ENCODE measurements at regions not wholly inside any gene's neighbourhood (a gene's known extent, or its start where the extent isn't known, plus 50 kb on each side); places are given as distances from the start of the nearest gene placed in this dataset.

- TF ChIP-seq POLR2A (IDR thresholded peaks at IDR 0.05) (no peak), EP300 (IDR thresholded peaks at IDR 0.05) (no peak), CTCF (IDR thresholded peaks at IDR 0.05) (no peak)
- Histone ChIP-seq H3K4me1 (no peaks in the 10 kb centered on the region), H3K27me3 (no peaks in the 10 kb centered on the region), H3K4me3 (no peak overlapping the region), H3K9me3 (peaks cover 0 to 14% (median 0%) of the 10 kb centered on the region in 4 donors), H3K27ac (no peak overlapping the region), H3K36me3 (no peaks in the 10 kb centered on the region)
- no peak for DNase-seq (ENCODE audit: low spot score in 2 of 2)
- 81 to 83% methylated on average over 2 of the region's 2 CpGs for WGBS, 2 donors
These were observed 65.4 kb upstream of the ST8SIA3 start for GRCh38 chr18:57286949-57287348.

- H3K4me3 ChIP-seq = no peak overlapping the region
- H3K27me3 ChIP-seq = no peaks in the 10 kb centered on the region
- no peak overlapping the region for H3K27ac ChIP-seq
- H3K4me1 ChIP-seq = no peaks in the 10 kb centered on the region
- DNase-seq (ENCODE audit: low spot score in 2 of 2) = no peak
- peaks cover 0 to 14% (median 0%) of the 10 kb centered on the region in 4 donors for H3K9me3 ChIP-seq
- WGBS, 2 donors = 83 to 88% methylated on average over 2 of the region's 2 CpGs
- H3K36me3 ChIP-seq = no peaks in the 10 kb centered on the region
- no peak for TF ChIP-seq POLR2A (IDR thresholded peaks at IDR 0.05)
- TF ChIP-seq CTCF (IDR thresholded peaks at IDR 0.05) = no peak
- no peak for TF ChIP-seq EP300 (IDR thresholded peaks at IDR 0.05)
These were observed 64.6 kb upstream of the ST8SIA3 start for GRCh38 chr18:57287766-57288165.

- no peak for TF ChIP-seq CTCF (IDR thresholded peaks at IDR 0.05)
- TF ChIP-seq EP300 (IDR thresholded peaks at IDR 0.05) = no peak
- TF ChIP-seq POLR2A (IDR thresholded peaks at IDR 0.05) = no peak
- H3K4me3 ChIP-seq = no peak overlapping the region
- no peaks in the 10 kb centered on the region for H3K27me3 ChIP-seq
- DNase-seq (ENCODE audit: low spot score in 2 of 2) = no peak
- peaks cover 0 to under 1% (median 0%) of the 10 kb centered on the region in 4 donors for H3K9me3 ChIP-seq
- H3K4me1 ChIP-seq = no peaks in the 10 kb centered on the region
- H3K36me3 ChIP-seq = no peaks in the 10 kb centered on the region
- no peak overlapping the region for H3K27ac ChIP-seq
- 46 to 59% methylated on average over 2 of the region's 2 CpGs for WGBS, 2 donors
These were observed 57.8 kb upstream of the ST8SIA3 start for GRCh38 chr18:57294547-57294946.

- no peaks in the 10 kb centered on the region for H3K9me3 ChIP-seq
- no peak overlapping the region for H3K27ac ChIP-seq
- DNase-seq (ENCODE audit: low spot score in 2 of 2) = no peak
- TF ChIP-seq POLR2A (IDR thresholded peaks at IDR 0.05) (no peak), EP300 (IDR thresholded peaks at IDR 0.05) (no peak), CTCF (IDR thresholded peaks at IDR 0.05) (no peak)
- H3K27me3 ChIP-seq = no peaks in the 10 kb centered on the region
- no peaks in the 10 kb centered on the region for H3K4me1 ChIP-seq
- no peaks in the 10 kb centered on the region for H3K36me3 ChIP-seq
- no peak overlapping the region for H3K4me3 ChIP-seq
These were observed 56.0 kb upstream of the ST8SIA3 start for GRCh38 chr18:57296336-57296735.

- Histone ChIP-seq H3K4me3 (no peak overlapping the region), H3K27ac (no peak overlapping the region), H3K9me3 (no peaks in the 10 kb centered on the region), H3K4me1 (no peaks in the 10 kb centered on the region), H3K27me3 (no peaks in the 10 kb centered on the region), H3K36me3 (no peaks in the 10 kb centered on the region)
- TF ChIP-seq EP300 (IDR thresholded peaks at IDR 0.05) (no peak), CTCF (IDR thresholded peaks at IDR 0.05) (no peak), POLR2A (IDR thresholded peaks at IDR 0.05) (no peak)
- DNase-seq (ENCODE audit: low spot score in 2 of 2) = no peak
- 89% methylated on average over 7 of the region's 7 CpGs for WGBS, 2 donors
These were observed 55.1 kb upstream of the ST8SIA3 start for GRCh38 chr18:57297306-57297705.
